Liver (tissue), 8 donors: ENCODE measurements at regions not wholly inside any gene's neighbourhood (a gene's known extent, or its start where the extent isn't known, plus 50 kb on each side); places are given as distances from the start of the nearest gene placed in this dataset.

Experiments
- DNase-seq: peaks from one replicate; pipeline ENCODE4 v3.0.0-alpha.2; 2017; ENCODE audit warnings: low spot score
- H3K27ac ChIP-seq, 2 donors: one replicate each; pipeline ENCODE4 v1.7.0; 2013; ENCODE audit warnings: inconsistent platforms in 2 of 2, low read length in 2 of 2, control low read depth in 1 of 2, low read depth in 1 of 2, mild to moderate bottlenecking in 1 of 2
- H3K27me3 ChIP-seq, 4 donors: one replicate each; pipeline versions ENCODE4 v1.6.1 to v1.7.0; 2013; ENCODE audit warnings: low read length in 3 of 4, inconsistent platforms in 1 of 4, mild to moderate bottlenecking in 1 of 4, moderate library complexity in 1 of 4; ENCODE audit not compliant: control insufficient read depth in 4 of 4, insufficient read depth in 4 of 4
- H3K36me3 ChIP-seq, 4 donors: one replicate each; pipeline versions ENCODE4 v1.6.1 to v1.7.0; 2013; ENCODE audit warnings: low read length in 3 of 4, mild to moderate bottlenecking in 3 of 4, low read depth in 1 of 4, moderate library complexity in 1 of 4; ENCODE audit not compliant: control insufficient read depth in 4 of 4, insufficient read depth in 3 of 4
- H3K4me1 ChIP-seq, 4 donors: one replicate each; pipeline versions ENCODE4 v1.6.1 to v1.7.0; 2013; ENCODE audit warnings: low read length in 3 of 4, mild to moderate bottlenecking in 3 of 4, moderate library complexity in 1 of 4; ENCODE audit not compliant: control insufficient read depth in 4 of 4, insufficient read depth in 4 of 4
- H3K4me3 ChIP-seq, 3 donors: one replicate each; pipeline versions ENCODE4 v1.6.1 to v1.7.0; 2013; ENCODE audit warnings: low read length in 3 of 3, control low read depth in 1 of 3, low read depth in 1 of 3, mild to moderate bottlenecking in 1 of 3
- H3K9ac ChIP-seq, 2 donors: one replicate each; pipeline ENCODE4 v1.7.0; 2013; ENCODE audit warnings: low read length in 2 of 2, mild to moderate bottlenecking in 2 of 2, moderate library complexity in 2 of 2, control low read depth in 1 of 2, low read depth in 1 of 2
- H3K9me3 ChIP-seq, 4 donors: one replicate each; pipeline versions ENCODE4 v1.6.1 to v1.7.0; 2013; ENCODE audit warnings: low read length in 3 of 4; ENCODE audit not compliant: control insufficient read depth in 4 of 4
- EGR1 ChIP-seq, 2 donors: IDR thresholded peaks; 2 replicates each; pipeline ENCODE4 v1.6.1; 2016 to 2018; ENCODE audit warnings: antibody characterized with exemption in 2 of 2, low read depth in 2 of 2
- FOXA1 ChIP-seq: IDR thresholded peaks from 2 replicates; pipeline ENCODE4 v1.6.1; 2016; ENCODE audit warnings: antibody characterized with exemption
- FOXA2 ChIP-seq: IDR thresholded peaks from 2 replicates; pipeline ENCODE4 v1.6.1; 2016; ENCODE audit warnings: antibody characterized with exemption
- GABPA ChIP-seq, 2 donors: IDR thresholded peaks in 1 of 2; conservative IDR thresholded peaks in 1 of 2; 2 replicates each; pipeline ENCODE4 v1.6.1; 2016; ENCODE audit warnings: antibody characterized with exemption in 2 of 2, mild to moderate bottlenecking in 1 of 2, moderate library complexity in 1 of 2
- HNF4A ChIP-seq, 2 donors: conservative IDR thresholded peaks; 2 replicates each; pipeline ENCODE4 v1.6.1; 2016; ENCODE audit warnings: antibody characterized with exemption in 2 of 2, mild to moderate bottlenecking in 2 of 2
- HNF4G ChIP-seq: IDR thresholded peaks from 2 replicates; pipeline ENCODE4 v1.6.1; 2016; ENCODE audit warnings: antibody characterized with exemption
- JUND ChIP-seq, 2 donors: IDR thresholded peaks; 2 replicates each; pipeline ENCODE4 v1.6.1; 2016; ENCODE audit warnings: antibody characterized with exemption in 2 of 2
- NR2F2 ChIP-seq: IDR thresholded peaks from 2 replicates; pipeline ENCODE4 v1.6.1; 2016; ENCODE audit warnings: antibody characterized with exemption
- RAD21 ChIP-seq, 2 donors: IDR thresholded peaks; 2 replicates each; pipeline ENCODE4 v1.6.1; 2016; ENCODE audit warnings: antibody characterized with exemption in 2 of 2, mild to moderate bottlenecking in 2 of 2
- RXRA ChIP-seq, 2 donors: IDR thresholded peaks; 2 replicates each; pipeline ENCODE4 v1.6.1; 2017 to 2018; ENCODE audit warnings: antibody characterized with exemption in 2 of 2, mild to moderate bottlenecking in 1 of 2
- SP1 ChIP-seq: IDR thresholded peaks from 2 replicates; pipeline ENCODE4 v1.6.1; 2018; ENCODE audit warnings: antibody characterized with exemption, mild to moderate bottlenecking
- TAF1 ChIP-seq: conservative IDR thresholded peaks from 2 replicates; pipeline ENCODE4 v1.6.1; 2016; ENCODE audit warnings: antibody characterized with exemption, mild to moderate bottlenecking
- YY1 ChIP-seq: IDR thresholded peaks from 2 replicates; pipeline ENCODE4 v1.6.1; 2016; ENCODE audit warnings: antibody characterized with exemption, mild to moderate bottlenecking
- WGBS: extraction: QIAGEN DNeasy Blood & Tissue Kit; methylation state at CpG from one replicate; pipeline ENCODE4 v1.1.7; 2013; 5-methylcytosine and 5-hydroxymethylcytosine counted together
- TF ChIP-seq, protein P1 (sequence below): IDR thresholded peaks from 2 replicates; pipeline ENCODE4 v1.6.1; 2016; ENCODE audit warnings: antibody characterized with exemption
- TF ChIP-seq, protein P2 (sequence below): fragments of 150-350 bp; IDR thresholded peaks from 2 replicates; pipeline ENCODE4 v1.5.1; 2017; ENCODE audit warnings: improper control_type of control experiment, low read depth, low read length; ENCODE audit not compliant: missing input control
- TF ChIP-seq, protein P3 (sequence below): IDR thresholded peaks from 2 replicates; pipeline ENCODE4 v1.6.1; 2016; ENCODE audit warnings: antibody characterized with exemption
- TF ChIP-seq, protein P4 (sequence below): IDR thresholded peaks from 2 replicates; pipeline ENCODE4 v1.6.1; 2016; ENCODE audit warnings: antibody characterized with exemption
- TF ChIP-seq, protein P5 (sequence below): IDR thresholded peaks from 2 replicates; pipeline ENCODE4 v1.6.1; 2016; ENCODE audit warnings: antibody characterized with exemption, mild to moderate bottlenecking
- donor health status: healthy.
- donor health status: healthy.
- donor health status: healthy.
- donor health status: healthy.
- donor health status: healthy.

DNA sequence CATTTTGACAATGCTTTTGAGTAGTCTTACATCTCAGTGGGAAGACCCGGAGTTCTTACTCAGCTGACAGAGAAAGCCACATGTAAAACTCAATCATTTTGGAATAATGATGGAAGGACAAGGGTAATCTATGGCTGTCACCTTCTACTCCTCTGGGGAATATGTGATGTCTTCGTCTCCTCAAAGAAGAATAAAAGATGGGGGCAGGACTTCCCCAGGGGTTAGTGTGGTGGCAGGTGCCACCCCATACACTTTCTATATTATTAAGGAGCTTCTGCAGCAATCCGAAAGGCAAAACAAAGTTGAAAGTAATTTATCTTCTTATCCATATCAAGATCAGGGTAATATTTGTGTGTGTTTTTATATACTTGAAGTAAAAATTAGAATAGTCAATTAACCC is 180.4 kb upstream of the TOPAZ1 start:
- Histone ChIP-seq H3K9me3 (no peaks in the 10 kb centered on the region), H3K4me3 (no peak overlapping the region), H3K27ac (no peak overlapping the region), H3K4me1 (peaks cover 0 to 4% (median 0%) of the 10 kb centered on the region in 4 donors), H3K36me3 (no peaks in the 10 kb centered on the region), H3K27me3 (peaks cover 0 to 7% (median 2%) of the 10 kb centered on the region in 4 donors), H3K9ac (no peak overlapping the region)
- no peak for TF ChIP-seq HNF4A (conservative IDR thresholded peaks at IDR 0.05)
- TF ChIP-seq TAF1 = no peak
- TF ChIP-seq, protein P1, sequence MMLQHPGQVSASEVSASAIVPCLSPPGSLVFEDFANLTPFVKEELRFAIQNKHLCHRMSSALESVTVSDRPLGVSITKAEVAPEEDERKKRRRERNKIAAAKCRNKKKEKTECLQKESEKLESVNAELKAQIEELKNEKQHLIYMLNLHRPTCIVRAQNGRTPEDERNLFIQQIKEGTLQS = no peak
- TF ChIP-seq, protein P2, sequence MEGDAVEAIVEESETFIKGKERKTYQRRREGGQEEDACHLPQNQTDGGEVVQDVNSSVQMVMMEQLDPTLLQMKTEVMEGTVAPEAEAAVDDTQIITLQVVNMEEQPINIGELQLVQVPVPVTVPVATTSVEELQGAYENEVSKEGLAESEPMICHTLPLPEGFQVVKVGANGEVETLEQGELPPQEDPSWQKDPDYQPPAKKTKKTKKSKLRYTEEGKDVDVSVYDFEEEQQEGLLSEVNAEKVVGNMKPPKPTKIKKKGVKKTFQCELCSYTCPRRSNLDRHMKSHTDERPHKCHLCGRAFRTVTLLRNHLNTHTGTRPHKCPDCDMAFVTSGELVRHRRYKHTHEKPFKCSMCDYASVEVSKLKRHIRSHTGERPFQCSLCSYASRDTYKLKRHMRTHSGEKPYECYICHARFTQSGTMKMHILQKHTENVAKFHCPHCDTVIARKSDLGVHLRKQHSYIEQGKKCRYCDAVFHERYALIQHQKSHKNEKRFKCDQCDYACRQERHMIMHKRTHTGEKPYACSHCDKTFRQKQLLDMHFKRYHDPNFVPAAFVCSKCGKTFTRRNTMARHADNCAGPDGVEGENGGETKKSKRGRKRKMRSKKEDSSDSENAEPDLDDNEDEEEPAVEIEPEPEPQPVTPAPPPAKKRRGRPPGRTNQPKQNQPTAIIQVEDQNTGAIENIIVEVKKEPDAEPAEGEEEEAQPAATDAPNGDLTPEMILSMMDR = no peak
- TF ChIP-seq, protein P3, sequence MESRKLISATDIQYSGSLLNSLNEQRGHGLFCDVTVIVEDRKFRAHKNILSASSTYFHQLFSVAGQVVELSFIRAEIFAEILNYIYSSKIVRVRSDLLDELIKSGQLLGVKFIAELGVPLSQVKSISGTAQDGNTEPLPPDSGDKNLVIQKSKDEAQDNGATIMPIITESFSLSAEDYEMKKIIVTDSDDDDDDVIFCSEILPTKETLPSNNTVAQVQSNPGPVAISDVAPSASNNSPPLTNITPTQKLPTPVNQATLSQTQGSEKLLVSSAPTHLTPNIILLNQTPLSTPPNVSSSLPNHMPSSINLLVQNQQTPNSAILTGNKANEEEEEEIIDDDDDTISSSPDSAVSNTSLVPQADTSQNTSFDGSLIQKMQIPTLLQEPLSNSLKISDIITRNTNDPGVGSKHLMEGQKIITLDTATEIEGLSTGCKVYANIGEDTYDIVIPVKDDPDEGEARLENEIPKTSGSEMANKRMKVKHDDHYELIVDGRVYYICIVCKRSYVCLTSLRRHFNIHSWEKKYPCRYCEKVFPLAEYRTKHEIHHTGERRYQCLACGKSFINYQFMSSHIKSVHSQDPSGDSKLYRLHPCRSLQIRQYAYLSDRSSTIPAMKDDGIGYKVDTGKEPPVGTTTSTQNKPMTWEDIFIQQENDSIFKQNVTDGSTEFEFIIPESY = no peak
- TF ChIP-seq JUND (IDR thresholded peaks at IDR 0.05) = no peak
- no peak for TF ChIP-seq NR2F2
- no peak for TF ChIP-seq FOXA2
- TF ChIP-seq RXRA (IDR thresholded peaks at IDR 0.05) = no peak
- TF ChIP-seq EGR1 (IDR thresholded peaks at IDR 0.05; ENCODE audit: low read depth in 2 of 2) = no peak
- TF ChIP-seq, protein P4, sequence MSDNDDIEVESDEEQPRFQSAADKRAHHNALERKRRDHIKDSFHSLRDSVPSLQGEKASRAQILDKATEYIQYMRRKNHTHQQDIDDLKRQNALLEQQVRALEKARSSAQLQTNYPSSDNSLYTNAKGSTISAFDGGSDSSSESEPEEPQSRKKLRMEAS = no peak
- no peak for TF ChIP-seq GABPA (IDR thresholded peaks at IDR 0.05 in 1 of 2, conservative IDR thresholded peaks at IDR 0.05 in 1 of 2)
- TF ChIP-seq HNF4G = no peak
- no peak for TF ChIP-seq YY1
- TF ChIP-seq RAD21 (IDR thresholded peaks at IDR 0.05) = no peak
- TF ChIP-seq, protein P5, sequence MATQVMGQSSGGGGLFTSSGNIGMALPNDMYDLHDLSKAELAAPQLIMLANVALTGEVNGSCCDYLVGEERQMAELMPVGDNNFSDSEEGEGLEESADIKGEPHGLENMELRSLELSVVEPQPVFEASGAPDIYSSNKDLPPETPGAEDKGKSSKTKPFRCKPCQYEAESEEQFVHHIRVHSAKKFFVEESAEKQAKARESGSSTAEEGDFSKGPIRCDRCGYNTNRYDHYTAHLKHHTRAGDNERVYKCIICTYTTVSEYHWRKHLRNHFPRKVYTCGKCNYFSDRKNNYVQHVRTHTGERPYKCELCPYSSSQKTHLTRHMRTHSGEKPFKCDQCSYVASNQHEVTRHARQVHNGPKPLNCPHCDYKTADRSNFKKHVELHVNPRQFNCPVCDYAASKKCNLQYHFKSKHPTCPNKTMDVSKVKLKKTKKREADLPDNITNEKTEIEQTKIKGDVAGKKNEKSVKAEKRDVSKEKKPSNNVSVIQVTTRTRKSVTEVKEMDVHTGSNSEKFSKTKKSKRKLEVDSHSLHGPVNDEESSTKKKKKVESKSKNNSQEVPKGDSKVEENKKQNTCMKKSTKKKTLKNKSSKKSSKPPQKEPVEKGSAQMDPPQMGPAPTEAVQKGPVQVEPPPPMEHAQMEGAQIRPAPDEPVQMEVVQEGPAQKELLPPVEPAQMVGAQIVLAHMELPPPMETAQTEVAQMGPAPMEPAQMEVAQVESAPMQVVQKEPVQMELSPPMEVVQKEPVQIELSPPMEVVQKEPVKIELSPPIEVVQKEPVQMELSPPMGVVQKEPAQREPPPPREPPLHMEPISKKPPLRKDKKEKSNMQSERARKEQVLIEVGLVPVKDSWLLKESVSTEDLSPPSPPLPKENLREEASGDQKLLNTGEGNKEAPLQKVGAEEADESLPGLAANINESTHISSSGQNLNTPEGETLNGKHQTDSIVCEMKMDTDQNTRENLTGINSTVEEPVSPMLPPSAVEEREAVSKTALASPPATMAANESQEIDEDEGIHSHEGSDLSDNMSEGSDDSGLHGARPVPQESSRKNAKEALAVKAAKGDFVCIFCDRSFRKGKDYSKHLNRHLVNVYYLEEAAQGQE = no peak
- no peak for TF ChIP-seq FOXA1
- no peak for TF ChIP-seq SP1
- no peak for DNase-seq
- 79% methylated on average over 3 of the region's 3 CpGs for WGBS
